Epithelial cell of esophagus (primary cell): ENCODE measurements at regions not wholly inside any gene's neighbourhood (a gene's known extent, or its start where the extent isn't known, plus 50 kb on each side); places are given as distances from the start of the nearest gene placed in this dataset.
"Not testable (repeated sequence)": the region's sequence is repeated elsewhere in the genome, so short reads cannot be mapped to it uniquely, and the experiment has no call there.

Experiments used
- DNase-seq: peaks from one replicate; pipeline ENCODE4 v3.0.0; 2010; ENCODE audit warnings: low read depth
- H3K4me3 ChIP-seq: 2 replicates; pipeline ENCODE4 v1.5.1; 2011; ENCODE audit warnings: mild to moderate bottlenecking, low read length, control low read depth
- TF ChIP-seq, protein P1 (sequence below): IDR thresholded peaks from 2 replicates; pipeline ENCODE4 v1.5.1; 2011; ENCODE audit warnings: low read depth, mild to moderate bottlenecking, low read length, control low read depth, inconsistent platforms; ENCODE audit not compliant: insufficient read depth; ENCODE audit errors: missing control alignments

DNA sequence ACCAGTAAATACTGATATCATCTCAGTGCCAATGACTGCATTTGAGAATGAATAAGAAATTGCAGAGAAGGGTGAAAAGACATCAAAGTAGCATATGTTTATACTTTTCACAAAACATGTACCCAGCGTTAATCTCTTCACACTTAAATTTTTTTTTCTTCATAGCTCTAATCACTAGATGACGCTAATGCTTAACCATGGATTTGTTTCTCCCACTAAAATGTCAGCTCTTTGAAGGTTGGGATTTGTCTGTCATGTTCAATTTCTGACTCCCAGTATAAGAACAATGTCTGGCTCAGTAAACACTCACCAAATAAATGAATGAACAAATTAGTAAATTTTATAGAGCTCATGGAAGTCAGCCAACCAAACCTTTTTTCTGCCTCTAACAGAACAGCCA lies 78.3 kb upstream of the LMCD1 start:
- H3K4me3 ChIP-seq: no peak overlapping the region
- TF ChIP-seq, protein P1, sequence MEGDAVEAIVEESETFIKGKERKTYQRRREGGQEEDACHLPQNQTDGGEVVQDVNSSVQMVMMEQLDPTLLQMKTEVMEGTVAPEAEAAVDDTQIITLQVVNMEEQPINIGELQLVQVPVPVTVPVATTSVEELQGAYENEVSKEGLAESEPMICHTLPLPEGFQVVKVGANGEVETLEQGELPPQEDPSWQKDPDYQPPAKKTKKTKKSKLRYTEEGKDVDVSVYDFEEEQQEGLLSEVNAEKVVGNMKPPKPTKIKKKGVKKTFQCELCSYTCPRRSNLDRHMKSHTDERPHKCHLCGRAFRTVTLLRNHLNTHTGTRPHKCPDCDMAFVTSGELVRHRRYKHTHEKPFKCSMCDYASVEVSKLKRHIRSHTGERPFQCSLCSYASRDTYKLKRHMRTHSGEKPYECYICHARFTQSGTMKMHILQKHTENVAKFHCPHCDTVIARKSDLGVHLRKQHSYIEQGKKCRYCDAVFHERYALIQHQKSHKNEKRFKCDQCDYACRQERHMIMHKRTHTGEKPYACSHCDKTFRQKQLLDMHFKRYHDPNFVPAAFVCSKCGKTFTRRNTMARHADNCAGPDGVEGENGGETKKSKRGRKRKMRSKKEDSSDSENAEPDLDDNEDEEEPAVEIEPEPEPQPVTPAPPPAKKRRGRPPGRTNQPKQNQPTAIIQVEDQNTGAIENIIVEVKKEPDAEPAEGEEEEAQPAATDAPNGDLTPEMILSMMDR: peak; percentile 8
- DNase-seq: peak; percentile 12

DNA sequence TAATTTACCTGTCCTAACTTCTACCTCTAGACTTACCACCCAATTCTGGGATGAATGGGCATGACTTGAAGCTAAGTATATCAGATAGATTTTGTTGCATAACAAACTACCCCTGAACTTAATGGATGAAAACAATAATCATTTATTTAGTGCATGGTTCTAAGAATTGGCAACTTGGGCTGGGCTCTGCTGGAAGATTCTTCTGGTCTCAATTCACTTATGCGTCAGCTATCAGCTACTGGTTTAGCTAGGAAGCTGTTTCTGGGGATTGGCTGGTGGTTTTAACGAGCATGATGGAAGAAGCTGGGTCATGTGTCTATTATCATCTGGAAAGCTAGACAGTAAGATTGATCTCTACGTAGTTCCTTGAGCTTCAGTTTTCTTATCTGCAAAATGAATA lies 77.3 kb upstream of the LMCD1 start:
- TF ChIP-seq, protein P1: no peak
- DNase-seq: no peak
- no peak overlapping the region for H3K4me3 ChIP-seq

DNA sequence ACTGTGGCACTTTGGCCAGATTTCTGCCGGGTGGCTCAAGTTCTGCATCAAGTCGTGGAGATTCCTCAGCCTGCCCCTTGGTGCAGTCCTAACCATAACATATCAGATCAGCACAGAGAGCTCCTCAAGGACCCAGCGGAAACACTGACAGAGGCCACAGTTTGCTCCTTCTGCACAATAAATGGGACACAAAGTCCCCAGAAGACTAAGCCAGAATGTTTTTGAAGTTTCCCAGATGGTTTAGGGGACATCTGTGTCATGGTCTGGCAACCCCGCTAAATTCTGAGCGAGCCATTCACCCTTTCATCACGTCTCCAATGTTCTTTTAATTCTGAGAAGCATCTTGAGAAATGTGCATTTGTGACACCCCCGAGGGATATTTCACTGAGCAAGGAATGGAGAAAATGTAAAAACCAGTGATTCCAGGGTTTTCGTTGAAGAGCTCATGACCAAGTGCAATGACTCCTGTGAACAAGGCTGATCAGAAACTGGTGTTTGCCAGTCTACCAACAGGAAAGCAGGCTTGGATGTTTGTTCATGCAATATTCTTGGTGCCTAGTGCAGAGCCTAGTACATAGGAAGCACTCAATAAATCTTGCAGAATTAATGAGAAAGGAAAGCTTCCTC lies 64.8 kb upstream of the LMCD1 start:
- no peak overlapping the region for H3K4me3 ChIP-seq
- DNase-seq: no peak

GRCh38 chr3:8438507-8439079 lies 63.0 kb upstream of the LMCD1 start:
- DNase-seq: peak; percentile 38
- no peak overlapping the region for H3K4me3 ChIP-seq
- TF ChIP-seq, protein P1: no peak

More for the DNA sequence above, 64.8 kb upstream of the LMCD1 start:
- TF ChIP-seq, protein P1: no peak

DNA sequence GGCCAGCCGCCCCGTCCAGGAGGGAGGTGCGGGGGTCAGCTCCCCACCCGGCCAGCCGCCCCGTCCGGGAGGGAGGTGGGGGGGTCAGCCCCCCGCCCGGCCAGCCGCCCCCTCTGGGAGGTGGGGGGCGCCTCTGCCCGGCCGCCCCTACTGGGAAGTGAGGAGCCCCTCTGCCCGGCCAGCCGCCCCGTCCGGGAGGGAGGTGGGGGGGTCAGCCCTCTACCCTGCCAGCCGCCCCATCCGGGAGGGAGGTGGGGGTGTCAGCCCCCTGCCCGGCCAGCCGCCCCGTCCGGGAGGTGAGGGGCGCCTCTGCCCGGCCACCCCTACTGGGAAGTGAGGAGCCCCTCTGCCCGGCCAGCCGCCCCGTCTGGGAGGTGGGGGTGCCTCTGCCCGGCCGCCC lies 61.5 kb upstream of the LMCD1 start:
- H3K4me3 ChIP-seq, DNase-seq: not testable (repeated sequence)

- TF ChIP-seq, protein P1: peak; percentile 79
- no peak overlapping the region for H3K4me3 ChIP-seq
- peak; percentile 62 for DNase-seq
These were observed 59.6 kb upstream of the LMCD1 start for GRCh38 chr3:8441969-8442559.

GRCh38 chr3:8442993-8443650 lies 58.5 kb upstream of the LMCD1 start:
- TF ChIP-seq, protein P1: no peak
- DNase-seq: no peak
- H3K4me3 ChIP-seq: no peak overlapping the region
